ENCODE measurements at regions not wholly inside any gene's neighbourhood (a gene's known extent, or its start where the extent isn't known, plus 50 kb on each side); places are given as distances from the start of the nearest gene placed in this dataset.

GRCh38 chr10:9735731-9736130 lies 1281.9 kb upstream of the CELF2 start:
- no peak for DNase-seq

GRCh38 chr10:9743639-9744038 lies 1274.0 kb upstream of the CELF2 start:
- no peak for DNase-seq

GRCh38 chr10:9745158-9745557 lies 1272.5 kb upstream of the CELF2 start:
- no peak for DNase-seq

DNA sequence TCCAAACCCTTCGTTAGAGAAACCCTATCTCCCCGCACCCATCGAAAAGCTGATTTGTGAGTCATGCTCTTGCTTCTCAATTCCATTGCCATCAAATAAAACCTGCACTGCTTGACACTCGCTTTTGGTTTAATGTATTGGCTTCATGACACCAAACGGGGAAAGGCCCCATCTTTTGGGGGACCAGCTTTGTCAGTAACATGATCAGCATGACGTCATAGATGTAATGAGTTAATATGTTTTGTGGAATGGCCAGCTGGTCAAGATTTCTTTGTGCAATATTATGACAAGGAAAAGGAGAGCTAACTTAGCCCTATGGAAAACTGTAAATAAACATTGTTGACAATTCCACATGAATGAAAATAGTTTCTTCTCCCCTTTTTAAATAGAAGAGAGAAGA lies 1260.5 kb upstream of the CELF2 start:
- no peak for DNase-seq

- no peak for DNase-seq
Measured at GRCh38 chr10:9759596-9759995, 1258.1 kb upstream of the CELF2 start.

DNA sequence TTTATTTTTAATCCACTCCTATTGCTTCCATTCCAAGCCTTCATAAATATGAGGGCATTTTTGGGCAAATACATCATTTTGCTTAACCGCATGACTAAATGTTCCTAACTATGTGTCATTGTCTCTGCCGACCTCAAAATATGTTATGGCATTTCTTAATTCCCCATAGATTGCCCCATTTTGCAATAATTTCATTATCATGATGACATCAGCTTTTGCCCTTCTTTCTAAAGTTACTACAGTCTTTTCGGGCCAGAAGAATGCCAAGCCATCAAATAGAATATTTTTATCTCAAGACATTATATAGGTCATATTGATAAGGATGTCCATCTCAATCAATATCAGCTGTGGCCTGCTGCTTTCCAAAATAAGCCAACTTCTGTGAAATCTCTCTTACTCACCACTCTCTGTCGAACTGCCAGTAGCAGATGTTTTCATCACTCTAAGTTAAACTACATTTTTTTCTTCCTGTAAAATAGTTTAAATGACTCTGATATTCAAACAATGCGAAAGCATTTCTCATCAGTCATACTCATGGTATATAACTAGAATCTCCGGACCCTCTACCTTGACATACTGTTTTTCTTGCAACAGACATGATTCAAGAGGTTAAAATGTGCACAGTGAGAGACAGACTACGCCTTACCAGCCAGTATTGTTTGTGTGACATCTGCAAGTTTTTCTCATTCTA lies 1254.6 kb upstream of the CELF2 start:
- DNase-seq: no peak

- DNase-seq: no peak
Measured at GRCh38 chr10:9766762-9767161, 1250.9 kb upstream of the CELF2 start.

- DNase-seq: no peak
Measured at GRCh38 chr10:9781666-9782065, 1236.0 kb upstream of the CELF2 start.

DNA sequence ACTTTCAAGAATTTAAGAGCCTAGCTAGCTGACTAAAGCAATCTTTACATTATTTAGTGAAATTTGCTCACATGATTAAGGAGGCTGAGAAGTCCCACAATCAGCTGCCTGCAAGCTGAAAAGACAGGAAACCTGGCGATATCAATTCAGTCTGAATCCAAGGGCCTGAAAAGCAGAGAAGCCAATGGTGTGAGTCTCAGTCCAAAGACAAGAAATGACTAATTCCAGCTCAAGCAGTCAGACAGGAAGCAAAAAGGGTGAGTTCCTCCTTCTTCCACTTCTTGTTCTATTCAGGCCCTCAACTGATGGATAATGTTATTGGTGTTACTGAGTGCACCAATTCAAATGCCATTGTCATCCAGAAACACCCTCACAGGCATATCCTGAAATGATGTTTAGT lies 1231.6 kb upstream of the CELF2 start:
- no peak for DNase-seq

DNA sequence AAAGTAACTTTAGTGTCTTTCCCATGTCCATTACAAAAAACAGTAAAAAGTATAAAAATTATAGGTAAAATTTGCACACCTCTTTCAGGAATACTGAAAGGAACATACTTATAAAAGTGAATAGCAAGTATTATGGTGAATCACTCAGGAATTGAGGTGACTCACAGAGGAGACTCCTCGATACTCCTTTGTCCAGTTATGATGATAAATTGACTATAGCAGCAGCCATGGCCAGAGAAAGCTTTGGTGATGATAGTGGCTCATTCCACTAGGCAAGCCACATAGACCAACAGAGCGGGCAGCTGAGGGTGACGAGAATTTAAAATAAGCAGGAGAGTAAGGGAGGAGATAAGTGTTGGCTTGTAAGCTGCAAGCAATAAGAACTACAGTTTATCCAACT lies 1231.1 kb upstream of the CELF2 start:
- no peak for DNase-seq

DNA sequence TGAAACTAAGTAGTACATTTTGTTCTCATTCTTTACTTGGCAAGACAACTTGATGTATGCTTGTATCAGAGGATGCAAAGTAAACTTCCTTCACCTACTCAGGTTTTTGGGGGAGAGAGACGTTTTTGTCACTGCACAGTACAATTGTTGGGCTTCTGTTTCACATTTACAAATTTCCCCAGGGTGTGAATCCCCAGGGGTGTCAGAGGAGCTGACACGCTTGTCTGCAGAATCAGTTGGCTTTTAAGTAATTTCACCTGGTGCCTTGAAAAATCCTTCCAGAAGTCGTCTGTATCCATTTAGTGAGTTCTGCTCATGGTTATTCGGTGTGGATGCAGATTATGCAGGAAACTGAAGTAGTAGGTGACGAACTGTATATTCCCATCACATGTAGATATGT lies 1227.7 kb upstream of the CELF2 start:
- DNase-seq: no peak

- no peak for DNase-seq
Measured at GRCh38 chr10:9792181-9792580, 1225.5 kb upstream of the CELF2 start.

GRCh38 chr10:9796564-9796963 lies 1221.1 kb upstream of the CELF2 start:
- DNase-seq: no peak

GRCh38 chr10:9800011-9800410 lies 1217.7 kb upstream of the CELF2 start:
- no peak for DNase-seq

DNA sequence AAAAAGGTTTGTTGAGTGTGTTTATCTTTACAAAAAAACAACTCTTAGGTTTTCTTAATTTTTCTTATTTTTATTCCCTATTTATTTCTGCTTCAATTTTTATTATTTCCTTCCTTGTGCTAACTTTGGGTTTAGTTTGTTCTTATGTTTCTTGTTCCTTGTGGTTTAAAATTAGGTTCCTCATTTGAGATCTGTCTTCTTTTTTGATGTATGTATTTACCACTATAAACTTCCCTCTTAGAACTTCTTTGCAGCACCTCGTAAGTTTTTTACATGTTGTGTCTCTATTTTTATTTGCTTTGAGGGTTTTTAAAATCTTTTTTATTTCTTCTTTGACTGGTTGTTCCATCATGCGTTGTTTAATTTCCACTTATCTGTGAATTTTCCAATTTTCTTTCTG lies 1217.1 kb upstream of the CELF2 start:
- DNase-seq: no peak

GRCh38 chr10:9807846-9808245 lies 1209.8 kb upstream of the CELF2 start:
- no peak for DNase-seq

GRCh38 chr10:9811601-9812000 lies 1206.1 kb upstream of the CELF2 start:
- no peak for DNase-seq

GRCh38 chr10:9814285-9814864 lies 1203.3 kb upstream of the CELF2 start:
- no peak for DNase-seq

GRCh38 chr10:9819756-9820494 lies 1197.7 kb upstream of the CELF2 start:
- DNase-seq: no peak

- DNase-seq: no peak
Measured at GRCh38 chr10:9823268-9823930, 1194.3 kb upstream of the CELF2 start.

DNA sequence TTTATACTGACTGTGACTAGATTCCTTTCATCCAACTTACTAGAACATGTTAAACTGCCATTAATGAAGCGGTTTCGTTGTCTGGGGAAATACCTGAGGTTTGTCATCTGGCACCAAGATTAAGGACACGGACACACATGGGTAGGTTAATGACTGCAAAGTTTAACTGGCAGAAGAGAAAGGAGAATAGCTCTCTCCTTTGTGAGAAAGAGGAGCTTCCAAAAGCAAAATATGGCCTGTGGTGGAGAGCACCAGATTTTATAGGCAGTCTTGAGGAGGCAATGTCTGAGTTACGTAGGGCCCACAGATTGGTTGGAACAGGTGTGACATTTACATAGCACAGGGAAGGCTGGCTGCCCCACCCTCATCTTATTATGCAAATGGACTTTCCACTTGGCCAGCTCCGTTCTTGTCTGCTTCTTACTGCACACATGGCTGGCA lies 1193.0 kb upstream of the CELF2 start:
- DNase-seq: no peak

DNA sequence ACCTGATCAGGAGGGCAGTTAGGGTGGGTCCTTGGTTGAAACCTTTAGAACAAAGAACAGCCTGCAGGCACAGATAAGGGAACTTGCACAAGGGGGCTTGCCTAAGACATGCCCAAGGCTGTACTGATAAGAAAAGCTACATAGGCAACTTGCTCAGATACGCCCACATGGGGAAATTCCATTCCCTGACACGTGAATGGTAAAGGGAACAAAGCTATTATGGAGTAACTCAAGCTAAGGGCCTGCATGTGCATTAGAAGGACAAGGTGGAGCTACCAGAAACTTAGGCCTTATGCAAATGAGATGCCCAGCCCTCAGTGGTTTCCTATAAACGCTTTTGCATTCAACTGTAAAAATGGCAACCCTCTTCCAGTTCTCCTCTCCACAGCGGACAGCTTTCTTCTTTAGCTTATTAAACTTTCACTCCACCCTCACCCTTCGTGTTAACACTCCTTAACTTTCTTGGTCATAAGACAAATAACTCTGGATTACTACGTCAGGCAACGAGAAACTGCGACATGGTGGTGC lies 1192.1 kb upstream of the CELF2 start:
- DNase-seq: no peak

- DNase-seq: no peak
Measured at GRCh38 chr10:9828110-9828509, 1189.6 kb upstream of the CELF2 start.

- DNase-seq: no peak
Measured at GRCh38 chr10:9833942-9834341, 1183.7 kb upstream of the CELF2 start.
